HG03064 (cell line): ENCODE measurements at regions not wholly inside any gene's neighbourhood (a gene's known extent, or its start where the extent isn't known, plus 50 kb on each side); places are given as distances from the start of the nearest gene placed in this dataset.

Experiments used
- ATAC-seq: cut with Tn5 transposase; IDR thresholded peaks from one replicate; pipeline ENCODE4 v1.9.1; 2021; ENCODE audit warnings: low read depth; ENCODE audit not compliant: unreplicated experiment

GRCh38 chrX:45794995-45795337 is 594.3 kb upstream of the DIPK2B start:
- ATAC-seq, result no peak

- ATAC-seq, result no peak
Observed at GRCh38 chrX:45794323-45794994, 593.8 kb upstream of the DIPK2B start.

- no peak for ATAC-seq
Observed at GRCh38 chrX:45788941-45789348, 588.3 kb upstream of the DIPK2B start.

GRCh38 chrX:45788315-45788714 is 587.6 kb upstream of the DIPK2B start:
- ATAC-seq, result no peak

GRCh38 chrX:45784590-45784989 is 583.9 kb upstream of the DIPK2B start:
- ATAC-seq, result no peak

- no peak for ATAC-seq
Observed at GRCh38 chrX:45783002-45783401, 582.3 kb upstream of the DIPK2B start.

- ATAC-seq, result no peak
Observed at GRCh38 chrX:45781901-45782553, 581.4 kb upstream of the DIPK2B start.

- ATAC-seq, result no peak
Observed at GRCh38 chrX:45778616-45779015, 577.9 kb upstream of the DIPK2B start.

- ATAC-seq, result no peak
Observed at GRCh38 chrX:45777366-45777765, 576.7 kb upstream of the DIPK2B start.

- no peak for ATAC-seq
Observed at GRCh38 chrX:45775468-45775867, 574.8 kb upstream of the DIPK2B start.

- ATAC-seq, result no peak
Observed at GRCh38 chrX:45774961-45775360, 574.3 kb upstream of the DIPK2B start.

GRCh38 chrX:45773572-45773971 is 572.9 kb upstream of the DIPK2B start:
- no peak for ATAC-seq

GRCh38 chrX:45771560-45772340 is 571.1 kb upstream of the DIPK2B start:
- peak; percentile 46 for ATAC-seq

GRCh38 chrX:45771114-45771513 is 570.4 kb upstream of the DIPK2B start:
- ATAC-seq, result no peak

- peak; percentile 84 for ATAC-seq
Observed at GRCh38 chrX:45769761-45770582, 569.3 kb upstream of the DIPK2B start.

GRCh38 chrX:45768666-45769236 is 568.1 kb upstream of the DIPK2B start:
- no peak for ATAC-seq

- no peak for ATAC-seq
Observed at GRCh38 chrX:45766981-45767501, 566.4 kb upstream of the DIPK2B start.

- no peak for ATAC-seq
Observed at GRCh38 chrX:45765767-45766166, 565.1 kb upstream of the DIPK2B start.

- ATAC-seq, result no peak
Observed at GRCh38 chrX:45765281-45765680, 564.6 kb upstream of the DIPK2B start.
